Endothelial cell (in vitro differentiated cells): ENCODE measurements at regions not wholly inside any gene's neighbourhood (a gene's known extent, or its start where the extent isn't known, plus 50 kb on each side); places are given as distances from the start of the nearest gene placed in this dataset.
"Not testable (repeated sequence)": the region's sequence is repeated elsewhere in the genome, so short reads cannot be mapped to it uniquely, and the experiment has no call there.

Experiments
- DNase-seq: peaks from one replicate; pipeline ENCODE4 v3.0.0; 2021; ENCODE audit warnings: low spot score
- H3K27ac Mint-ChIP-seq: one replicate; pipeline ENCODE4 v1.8.0; 2021; ENCODE audit warnings: mixed read lengths, inconsistent platforms; ENCODE audit not compliant: unreplicated experiment
- H3K27me3 Mint-ChIP-seq: one replicate; pipeline ENCODE4 v1.8.0; 2021; ENCODE audit warnings: mild to moderate bottlenecking, moderate library complexity, mixed read lengths, inconsistent platforms; ENCODE audit not compliant: unreplicated experiment
- H3K36me3 Mint-ChIP-seq: one replicate; pipeline ENCODE4 v1.8.0; 2021; ENCODE audit warnings: mild to moderate bottlenecking, low read depth, mixed read lengths, inconsistent platforms; ENCODE audit not compliant: unreplicated experiment
- H3K4me1 Mint-ChIP-seq: one replicate; pipeline ENCODE4 v1.8.0; 2021; ENCODE audit warnings: mild to moderate bottlenecking, mixed read lengths, inconsistent platforms; ENCODE audit not compliant: unreplicated experiment
- H3K4me3 Mint-ChIP-seq: one replicate; pipeline ENCODE4 v1.8.0; 2021; ENCODE audit warnings: mild to moderate bottlenecking, mixed read lengths, inconsistent platforms; ENCODE audit not compliant: unreplicated experiment
- H3K9me3 Mint-ChIP-seq: one replicate; pipeline ENCODE4 v1.8.0; 2021; ENCODE audit warnings: mixed read lengths, inconsistent platforms; ENCODE audit not compliant: unreplicated experiment
- CTCF ChIP-seq: fragments of 200-600 bp; sonication (generic); IDR thresholded peaks from one replicate; pipeline ENCODE4 v1.5.0; 2021; ENCODE audit warnings: antibody characterized with exemption; ENCODE audit not compliant: unreplicated experiment

- no peak overlapping the region for H3K27ac Mint-ChIP-seq
- no peak for DNase-seq
- H3K4me3 Mint-ChIP-seq: no peak overlapping the region
- H3K27me3 Mint-ChIP-seq: no peaks in the 10 kb centered on the region
- H3K4me1 Mint-ChIP-seq: no peaks in the 10 kb centered on the region
- no peaks in the 10 kb centered on the region for H3K36me3 Mint-ChIP-seq
- no peak for TF ChIP-seq CTCF
- H3K9me3 Mint-ChIP-seq: peaks cover 3% of the 10 kb centered on the region
Observed at GRCh38 chr11:87536565-87536964, 498.8 kb downstream of the TMEM135 start.

- H3K36me3 Mint-ChIP-seq: no peaks in the 10 kb centered on the region
- no peaks in the 10 kb centered on the region for H3K4me1 Mint-ChIP-seq
- H3K9me3 Mint-ChIP-seq: no peaks in the 10 kb centered on the region
- no peak for TF ChIP-seq CTCF
- no peak overlapping the region for H3K4me3 Mint-ChIP-seq
- no peak overlapping the region for H3K27ac Mint-ChIP-seq
- DNase-seq: no peak
- no peaks in the 10 kb centered on the region for H3K27me3 Mint-ChIP-seq
Observed at GRCh38 chr11:87536016-87536415, 498.3 kb downstream of the TMEM135 start.

GRCh38 chr11:87535513-87535912 is 497.8 kb downstream of the TMEM135 start:
- Mint-ChIP-seq H3K36me3 (no peaks in the 10 kb centered on the region), H3K4me1 (no peaks in the 10 kb centered on the region), H3K27me3 (no peaks in the 10 kb centered on the region), H3K4me3 (no peak overlapping the region), H3K9me3 (no peaks in the 10 kb centered on the region), H3K27ac (no peak overlapping the region)
- no peak for DNase-seq
- TF ChIP-seq CTCF: no peak

- DNase-seq, H3K27me3 Mint-ChIP-seq, H3K36me3 Mint-ChIP-seq, H3K9me3 Mint-ChIP-seq, H3K4me1 Mint-ChIP-seq, H3K4me3 Mint-ChIP-seq, H3K27ac Mint-ChIP-seq: not testable (repeated sequence)
Observed at GRCh38 chr11:87531835-87532234, 494.1 kb downstream of the TMEM135 start.

- H3K27me3 Mint-ChIP-seq: no peaks in the 10 kb centered on the region
- H3K27ac Mint-ChIP-seq: no peak overlapping the region
- H3K4me1 Mint-ChIP-seq: no peaks in the 10 kb centered on the region
- H3K36me3 Mint-ChIP-seq: no peaks in the 10 kb centered on the region
- DNase-seq: no peak
- H3K9me3 Mint-ChIP-seq: no peaks in the 10 kb centered on the region
- no peak overlapping the region for H3K4me3 Mint-ChIP-seq
- no peak for TF ChIP-seq CTCF
Observed at GRCh38 chr11:87529486-87529885, 491.8 kb downstream of the TMEM135 start.

- no peaks in the 10 kb centered on the region for H3K36me3 Mint-ChIP-seq
- TF ChIP-seq CTCF: no peak
- no peak overlapping the region for H3K4me3 Mint-ChIP-seq
- no peaks in the 10 kb centered on the region for H3K27me3 Mint-ChIP-seq
- no peak for DNase-seq
- H3K4me1 Mint-ChIP-seq: no peaks in the 10 kb centered on the region
- H3K9me3 Mint-ChIP-seq: no peaks in the 10 kb centered on the region
- H3K27ac Mint-ChIP-seq: no peak overlapping the region
Observed at GRCh38 chr11:87528752-87529151, 491.0 kb downstream of the TMEM135 start.
